Esophagus muscularis mucosa (tissue), 4 donors: ENCODE measurements at regions not wholly inside any gene's neighbourhood (a gene's known extent, or its start where the extent isn't known, plus 50 kb on each side); places are given as distances from the start of the nearest gene placed in this dataset.

Experiments
- DNase-seq: peaks from one replicate; pipeline ENCODE4 v3.0.0-alpha.2; 2017; ENCODE audit errors: extremely low spot score
- H3K27ac ChIP-seq, 4 donors: fragments of 200-600 bp; sonication (generic); replicated peaks in 1 of 4; 1 replicate in 3 of 4; 2 replicates in 1 of 4; pipeline ENCODE4 v1.5.1; 2016 to 2019; ENCODE audit warnings: mild to moderate bottlenecking in 1 of 4
- H3K27me3 ChIP-seq, 4 donors: fragments of 200-600 bp; sonication (generic); one replicate each; pipeline versions ENCODE4 v1.5.1 to v1.6.0; 2016 to 2019
- H3K36me3 ChIP-seq, 4 donors: fragments of 200-600 bp; sonication (generic); one replicate each; pipeline ENCODE4 v1.5.1; 2016 to 2019
- H3K4me1 ChIP-seq, 4 donors: fragments of 200-600 bp; sonication (generic); one replicate each; pipeline ENCODE4 v1.5.1; 2016 to 2019
- H3K4me3 ChIP-seq, 4 donors: fragments of 200-600 bp; sonication (generic); 1 replicate in 2 of 4; 2 replicates in 2 of 4; pipeline ENCODE4 v1.5.1; 2016 to 2019; ENCODE audit warnings: mild to moderate bottlenecking in 4 of 4, moderate library complexity in 1 of 4
- H3K9me3 ChIP-seq, 4 donors: fragments of 200-600 bp; sonication (generic); 1 replicate in 3 of 4; 2 replicates in 1 of 4; pipeline ENCODE4 v1.5.1; 2016 to 2019
- EP300 ChIP-seq: sonication (generic); formaldehyde crosslinking; IDR thresholded peaks from one replicate; pipeline ENCODE4 v1.6.1; 2017; ENCODE audit warnings: antibody characterized with exemption
- POLR2A ChIP-seq: fragments of 450-650 bp; IDR thresholded peaks from one replicate; pipeline ENCODE4 v1.6.1; 2017; ENCODE audit warnings: antibody characterized with exemption, moderate library complexity, mild to moderate bottlenecking, low read depth
- POLR2AphosphoS5 ChIP-seq, 2 donors: sonication (generic); formaldehyde crosslinking; IDR thresholded peaks; one replicate each; pipeline ENCODE4 v1.6.1; 2017; ENCODE audit warnings: antibody characterized with exemption in 2 of 2
- WGBS: methylation state at CpG from one replicate; pipeline ENCODE4 v1.1.5; 2018; 5-methylcytosine and 5-hydroxymethylcytosine counted together
- intact Hi-C: fragments of 100-400 bp; cut with DNase I; formaldehyde crosslinking; loops from one replicate; pipeline ENCODE4 v1.15.1; 2023
- small RNA-seq, 3 donors: library from RNA; depleted of rRNA; stranded (forward); fragments of <200 nt; gene quantifications; one replicate each; pipeline ENCODE3, GENCODE V24; 2016
- TF ChIP-seq, protein P1 (sequence below), 3 experiments: fragments of 200-600 bp in 2 of 3; fragments of 450-650 bp in 1 of 3; sonication (generic) in 2 of 3; IDR thresholded peaks; one replicate each; pipeline ENCODE4 v1.5.1; 2017 to 2019; ENCODE audit warnings: antibody characterized with exemption in 3 of 3, mild to moderate bottlenecking in 2 of 3, moderate library complexity in 1 of 3

DNA sequence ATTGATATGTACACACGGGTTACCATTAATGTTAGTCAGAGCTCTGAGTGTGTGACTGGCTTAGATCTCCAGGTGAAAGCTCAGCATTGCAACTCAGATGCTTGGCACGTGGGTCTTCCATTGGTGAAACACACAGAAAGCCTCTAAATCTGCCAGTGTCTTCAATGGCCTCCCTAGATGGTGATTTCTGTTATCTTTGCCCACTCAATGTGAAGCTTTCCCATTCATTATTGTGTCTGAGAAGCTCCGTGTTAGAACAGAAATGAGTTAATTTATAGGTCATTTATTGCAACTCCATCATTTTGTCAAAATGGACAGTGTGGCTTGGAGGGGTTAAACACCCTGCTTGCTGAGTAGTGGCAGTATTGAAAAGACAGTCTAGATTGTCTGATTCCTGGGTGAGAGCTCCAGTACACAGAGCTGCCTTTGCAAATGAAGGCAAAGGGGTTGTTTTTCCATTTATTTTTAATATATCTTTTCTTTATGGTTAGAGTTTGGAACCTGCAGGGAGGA lies 64.7 kb upstream of the GCFC2 start:
- H3K27ac ChIP-seq = no peak overlapping the region
- 42% methylated on average over 3 of the region's 3 CpGs for WGBS
- H3K4me3 ChIP-seq = no peak overlapping the region
- H3K4me1 ChIP-seq = no peaks in the 10 kb centered on the region
- no peak for TF ChIP-seq POLR2A
- TF ChIP-seq, protein P1, sequence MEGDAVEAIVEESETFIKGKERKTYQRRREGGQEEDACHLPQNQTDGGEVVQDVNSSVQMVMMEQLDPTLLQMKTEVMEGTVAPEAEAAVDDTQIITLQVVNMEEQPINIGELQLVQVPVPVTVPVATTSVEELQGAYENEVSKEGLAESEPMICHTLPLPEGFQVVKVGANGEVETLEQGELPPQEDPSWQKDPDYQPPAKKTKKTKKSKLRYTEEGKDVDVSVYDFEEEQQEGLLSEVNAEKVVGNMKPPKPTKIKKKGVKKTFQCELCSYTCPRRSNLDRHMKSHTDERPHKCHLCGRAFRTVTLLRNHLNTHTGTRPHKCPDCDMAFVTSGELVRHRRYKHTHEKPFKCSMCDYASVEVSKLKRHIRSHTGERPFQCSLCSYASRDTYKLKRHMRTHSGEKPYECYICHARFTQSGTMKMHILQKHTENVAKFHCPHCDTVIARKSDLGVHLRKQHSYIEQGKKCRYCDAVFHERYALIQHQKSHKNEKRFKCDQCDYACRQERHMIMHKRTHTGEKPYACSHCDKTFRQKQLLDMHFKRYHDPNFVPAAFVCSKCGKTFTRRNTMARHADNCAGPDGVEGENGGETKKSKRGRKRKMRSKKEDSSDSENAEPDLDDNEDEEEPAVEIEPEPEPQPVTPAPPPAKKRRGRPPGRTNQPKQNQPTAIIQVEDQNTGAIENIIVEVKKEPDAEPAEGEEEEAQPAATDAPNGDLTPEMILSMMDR (IDR thresholded peaks at IDR 0.05) = no peak
- no peak for TF ChIP-seq EP300
- no peak for TF ChIP-seq POLR2AphosphoS5 (IDR thresholded peaks at IDR 0.05)
- H3K9me3 ChIP-seq = no peaks in the 10 kb centered on the region
- no peak for DNase-seq
- H3K27me3 ChIP-seq = no peaks in the 10 kb centered on the region
- intact Hi-C loops = no loop called here
- H3K36me3 ChIP-seq = no peaks in the 10 kb centered on the region

DNA sequence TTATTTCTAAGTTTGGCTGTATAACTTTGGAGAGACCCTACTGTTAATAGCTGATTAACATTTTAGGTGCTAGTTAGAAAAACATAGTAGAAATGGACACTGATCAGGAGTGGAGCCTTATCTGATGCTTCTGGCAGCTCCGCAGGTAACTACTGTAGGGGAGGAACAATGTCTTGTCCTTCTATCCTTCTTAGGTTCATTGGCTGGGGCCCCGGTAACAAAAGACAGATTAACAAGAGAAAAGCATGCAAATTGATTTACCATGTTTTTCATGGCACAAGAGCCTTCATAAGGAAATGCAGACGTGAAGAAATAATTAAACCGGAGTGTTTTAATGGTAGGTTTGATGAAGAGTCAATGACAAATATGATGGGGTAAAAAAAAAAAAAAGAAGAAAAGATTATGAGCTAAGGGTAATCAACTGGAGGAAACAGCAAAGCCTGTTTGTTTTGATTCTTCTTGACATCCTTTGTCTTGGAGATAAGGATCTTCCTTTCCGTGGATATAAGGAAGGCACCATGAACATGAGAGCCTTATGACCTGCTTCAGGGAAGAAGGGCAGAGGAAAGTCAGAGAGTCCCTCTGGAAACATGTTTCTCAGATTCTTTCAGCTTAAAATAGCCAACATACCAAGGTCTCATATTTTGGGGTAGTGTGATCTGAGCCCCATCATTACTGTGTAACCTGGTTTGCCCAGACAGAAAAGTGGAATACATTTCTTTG lies 62.4 kb upstream of the GCFC2 start:
- H3K27ac ChIP-seq = no peak overlapping the region
- intact Hi-C loops = no loop called here
- H3K4me1 ChIP-seq = no peaks in the 10 kb centered on the region
- WGBS = 52% methylated on average over 5 of the region's 5 CpGs
- H3K4me3 ChIP-seq = no peak overlapping the region
- H3K27me3 ChIP-seq = no peaks in the 10 kb centered on the region
- H3K9me3 ChIP-seq = no peaks in the 10 kb centered on the region
- TF ChIP-seq POLR2A = no peak
- TF ChIP-seq EP300 = no peak
- no peak for TF ChIP-seq POLR2AphosphoS5 (IDR thresholded peaks at IDR 0.05)
- TF ChIP-seq, protein P1 (IDR thresholded peaks at IDR 0.05) = no peak
- H3K36me3 ChIP-seq = no peaks in the 10 kb centered on the region
- DNase-seq = no peak

GRCh38 chr2:75765798-75766197 lies 55.1 kb upstream of the GCFC2 start:
- H3K27ac ChIP-seq = no peak overlapping the region
- intact Hi-C loops = no loop called here
- WGBS = 100% methylated on average over 1 of the region's 1 CpG

GRCh38 chr2:75764611-75765010 lies 53.9 kb upstream of the GCFC2 start:
- no peaks in the 10 kb centered on the region for H3K9me3 ChIP-seq
- 44% methylated on average over 3 of the region's 3 CpGs for WGBS
- H3K27ac ChIP-seq = no peak overlapping the region
- no peak for DNase-seq
- H3K4me3 ChIP-seq = no peak overlapping the region
- H3K27me3 ChIP-seq = peaks cover 0 to 8% (median 0%) of the 10 kb centered on the region in 4 donors
- intact Hi-C loops = no loop called here
- TF ChIP-seq, protein P1 (IDR thresholded peaks at IDR 0.05) = no peak
- TF ChIP-seq POLR2AphosphoS5 (IDR thresholded peaks at IDR 0.05) = no peak
- TF ChIP-seq POLR2A = no peak
- TF ChIP-seq EP300 = no peak
- no peaks in the 10 kb centered on the region for H3K4me1 ChIP-seq
- H3K36me3 ChIP-seq = no peaks in the 10 kb centered on the region

More at GRCh38 chr2:75765798-75766197, 55.1 kb upstream of the GCFC2 start:
- Histone ChIP-seq H3K4me1 (no peaks in the 10 kb centered on the region), H3K9me3 (no peaks in the 10 kb centered on the region), H3K4me3 (no peak overlapping the region), H3K27me3 (peaks cover 0 to 8% (median 0%) of the 10 kb centered on the region in 4 donors), H3K36me3 (no peaks in the 10 kb centered on the region)
- no peak for DNase-seq
- TF ChIP-seq POLR2AphosphoS5 (IDR thresholded peaks at IDR 0.05) = no peak
- no peak for TF ChIP-seq EP300
- TF ChIP-seq, protein P1 (IDR thresholded peaks at IDR 0.05) = no peak
- no peak for TF ChIP-seq POLR2A

Small RNA genes lying in the stretch of these regions (small RNA-seq; reads per million reads assigned to genes)
- gene RN7SKP164 = 0 reads per million in 3 donors
